ENCODE measurements at regions not wholly inside any gene's neighbourhood (a gene's known extent, or its start where the extent isn't known, plus 50 kb on each side); places are given as distances from the start of the nearest gene placed in this dataset.

DNA sequence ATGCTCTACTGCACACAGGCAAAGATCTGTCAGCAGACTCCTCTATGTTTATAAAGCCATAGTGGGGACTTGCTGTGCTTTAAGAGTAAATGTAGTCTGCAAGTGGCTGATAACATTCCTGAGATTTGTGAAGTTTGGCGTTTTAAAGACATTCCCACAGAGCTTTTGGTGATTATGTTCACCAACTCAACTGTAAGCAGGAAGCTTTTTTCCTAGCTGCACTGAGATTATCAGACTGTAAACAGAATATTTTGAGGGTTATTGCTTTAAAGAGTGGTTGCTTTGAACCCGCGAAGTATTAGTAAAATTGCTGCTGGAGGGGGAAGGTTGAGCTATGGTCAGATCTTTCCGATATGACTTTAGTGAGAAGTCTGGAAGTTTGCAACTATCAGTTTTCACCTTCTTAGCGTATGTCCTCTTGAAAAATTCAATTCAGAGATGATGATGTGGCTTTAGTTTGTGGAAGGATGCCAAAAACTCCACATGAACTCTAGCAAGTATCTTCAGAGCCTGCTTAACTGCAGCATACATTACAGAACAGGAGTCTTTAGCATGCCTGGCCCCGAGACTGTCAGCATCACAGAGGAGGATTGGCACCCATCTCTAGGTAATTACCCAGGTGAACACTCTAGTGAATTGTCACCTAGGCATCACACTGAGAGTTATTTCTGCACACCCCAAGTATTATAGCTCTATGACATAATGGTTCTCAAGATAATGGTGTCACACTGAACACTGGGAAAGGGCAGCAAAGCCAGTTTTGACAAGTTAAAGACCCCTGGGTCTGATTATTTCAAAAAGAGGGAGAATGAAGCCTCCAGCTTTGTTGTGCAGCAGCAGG lies 89.9 kb downstream of the MTNR1B start (continued):
- TF ChIP-seq, protein P1, sequence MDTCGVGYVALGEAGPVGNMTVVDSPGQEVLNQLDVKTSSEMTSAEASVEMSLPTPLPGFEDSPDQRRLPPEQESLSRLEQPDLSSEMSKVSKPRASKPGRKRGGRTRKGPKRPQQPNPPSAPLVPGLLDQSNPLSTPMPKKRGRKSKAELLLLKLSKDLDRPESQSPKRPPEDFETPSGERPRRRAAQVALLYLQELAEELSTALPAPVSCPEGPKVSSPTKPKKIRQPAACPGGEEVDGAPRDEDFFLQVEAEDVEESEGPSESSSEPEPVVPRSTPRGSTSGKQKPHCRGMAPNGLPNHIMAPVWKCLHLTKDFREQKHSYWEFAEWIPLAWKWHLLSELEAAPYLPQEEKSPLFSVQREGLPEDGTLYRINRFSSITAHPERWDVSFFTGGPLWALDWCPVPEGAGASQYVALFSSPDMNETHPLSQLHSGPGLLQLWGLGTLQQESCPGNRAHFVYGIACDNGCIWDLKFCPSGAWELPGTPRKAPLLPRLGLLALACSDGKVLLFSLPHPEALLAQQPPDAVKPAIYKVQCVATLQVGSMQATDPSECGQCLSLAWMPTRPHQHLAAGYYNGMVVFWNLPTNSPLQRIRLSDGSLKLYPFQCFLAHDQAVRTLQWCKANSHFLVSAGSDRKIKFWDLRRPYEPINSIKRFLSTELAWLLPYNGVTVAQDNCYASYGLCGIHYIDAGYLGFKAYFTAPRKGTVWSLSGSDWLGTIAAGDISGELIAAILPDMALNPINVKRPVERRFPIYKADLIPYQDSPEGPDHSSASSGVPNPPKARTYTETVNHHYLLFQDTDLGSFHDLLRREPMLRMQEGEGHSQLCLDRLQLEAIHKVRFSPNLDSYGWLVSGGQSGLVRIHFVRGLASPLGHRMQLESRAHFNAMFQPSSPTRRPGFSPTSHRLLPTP (IDR thresholded peaks at IDR 0.05; ENCODE audit: borderline replicate concordance, extremely low read depth, insufficient read length) = no peak
- TF ChIP-seq ZNF57 (CRISPR knock-in tag; IDR thresholded peaks at IDR 0.05) (no peak), ETV1 (tag; conservative IDR thresholded peaks at IDR 0.05; ENCODE audit: low read depth) (no peak), TEAD4 (IDR thresholded peaks at IDR 0.05; ENCODE audit: low read length) (peak; percentile 68), TEAD4 (CRISPR knock-in tag; IDR thresholded peaks at IDR 0.05; ENCODE audit: borderline replicate concordance) (no peak), SNIP1 (IDR thresholded peaks at IDR 0.05; ENCODE audit: low read depth) (no peak)
- TF ChIP-seq, protein P2, sequence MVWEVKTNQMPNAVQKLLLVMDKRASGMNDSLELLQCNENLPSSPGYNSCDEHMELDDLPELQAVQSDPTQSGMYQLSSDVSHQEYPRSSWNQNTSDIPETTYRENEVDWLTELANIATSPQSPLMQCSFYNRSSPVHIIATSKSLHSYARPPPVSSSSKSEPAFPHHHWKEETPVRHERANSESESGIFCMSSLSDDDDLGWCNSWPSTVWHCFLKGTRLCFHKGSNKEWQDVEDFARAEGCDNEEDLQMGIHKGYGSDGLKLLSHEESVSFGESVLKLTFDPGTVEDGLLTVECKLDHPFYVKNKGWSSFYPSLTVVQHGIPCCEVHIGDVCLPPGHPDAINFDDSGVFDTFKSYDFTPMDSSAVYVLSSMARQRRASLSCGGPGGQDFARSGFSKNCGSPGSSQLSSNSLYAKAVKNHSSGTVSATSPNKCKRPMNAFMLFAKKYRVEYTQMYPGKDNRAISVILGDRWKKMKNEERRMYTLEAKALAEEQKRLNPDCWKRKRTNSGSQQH (CRISPR knock-in tag; IDR thresholded peaks at IDR 0.05) = no peak
